ENCODE measurements at regions not wholly inside any gene's neighbourhood (a gene's known extent, or its start where the extent isn't known, plus 50 kb on each side); places are given as distances from the start of the nearest gene placed in this dataset.

DNA sequence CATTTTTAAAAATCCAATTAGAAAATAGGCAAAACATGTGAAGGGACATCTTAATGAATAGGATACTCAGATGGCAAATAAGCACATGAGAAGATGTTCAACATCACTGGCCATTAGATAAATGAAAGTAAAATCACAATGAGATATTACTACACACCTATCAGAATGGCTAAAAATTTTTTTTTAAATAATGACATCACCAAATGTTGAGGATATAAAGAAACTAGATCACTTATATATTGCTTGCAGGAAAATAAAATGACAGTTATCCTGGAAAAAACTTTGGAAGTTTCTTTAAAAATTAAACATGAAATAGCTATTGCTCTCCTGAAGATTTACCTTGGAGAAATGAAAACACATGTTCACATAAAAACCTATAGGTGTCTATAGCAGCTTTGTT, 127.8 kb downstream of the ALOX5 start:
- intact Hi-C loops (cut with micrococcal nuclease; ENCODE audit: unreplicated experiment), result no loop called here
- no peak overlapping the region for H3K4me3 ChIP-seq (ENCODE audit: low read depth, low read length)
- Mint-ChIP-seq H3K4me1 (ENCODE audit: low read depth, unreplicated experiment) (no peaks in the 10 kb centered on the region), H3K27ac (ENCODE audit: unreplicated experiment) (no peak overlapping the region), H3K36me3 (ENCODE audit: insufficient read depth, unreplicated experiment) (no peaks in the 10 kb centered on the region), H3K9me3 (ENCODE audit: unreplicated experiment) (no peaks in the 10 kb centered on the region), H3K27me3 (ENCODE audit: insufficient read depth, unreplicated experiment) (peaks cover 12% of the 10 kb centered on the region), H3K4me3 (ENCODE audit: unreplicated experiment) (no peak overlapping the region)
- ChIA-PET CTCF (no interaction called here), POLR2A (no interaction called here)
- H3K27me3 ChIP-seq (replicated peaks; ENCODE audit: control insufficient read depth, insufficient read depth, low read length), result no peaks in the 10 kb centered on the region
- no peaks in the 10 kb centered on the region for H3K4me1 ChIP-seq
- TF ChIP-seq, protein P1, sequence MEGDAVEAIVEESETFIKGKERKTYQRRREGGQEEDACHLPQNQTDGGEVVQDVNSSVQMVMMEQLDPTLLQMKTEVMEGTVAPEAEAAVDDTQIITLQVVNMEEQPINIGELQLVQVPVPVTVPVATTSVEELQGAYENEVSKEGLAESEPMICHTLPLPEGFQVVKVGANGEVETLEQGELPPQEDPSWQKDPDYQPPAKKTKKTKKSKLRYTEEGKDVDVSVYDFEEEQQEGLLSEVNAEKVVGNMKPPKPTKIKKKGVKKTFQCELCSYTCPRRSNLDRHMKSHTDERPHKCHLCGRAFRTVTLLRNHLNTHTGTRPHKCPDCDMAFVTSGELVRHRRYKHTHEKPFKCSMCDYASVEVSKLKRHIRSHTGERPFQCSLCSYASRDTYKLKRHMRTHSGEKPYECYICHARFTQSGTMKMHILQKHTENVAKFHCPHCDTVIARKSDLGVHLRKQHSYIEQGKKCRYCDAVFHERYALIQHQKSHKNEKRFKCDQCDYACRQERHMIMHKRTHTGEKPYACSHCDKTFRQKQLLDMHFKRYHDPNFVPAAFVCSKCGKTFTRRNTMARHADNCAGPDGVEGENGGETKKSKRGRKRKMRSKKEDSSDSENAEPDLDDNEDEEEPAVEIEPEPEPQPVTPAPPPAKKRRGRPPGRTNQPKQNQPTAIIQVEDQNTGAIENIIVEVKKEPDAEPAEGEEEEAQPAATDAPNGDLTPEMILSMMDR (IDR thresholded peaks at IDR 0.05; ENCODE audit: insufficient read depth in 1 of 2, low read depth in 1 of 2, low read length in 1 of 2, severe bottlenecking in 1 of 2, unreplicated experiment in 1 of 2), result no peak
- no peak for DNase-seq
- H3K9me3 ChIP-seq, result no peaks in the 10 kb centered on the region
- no TSS peak for BruUV-seq (replicated peaks)
- no peaks in the 10 kb centered on the region for H3K36me3 ChIP-seq (ENCODE audit: control insufficient read depth, insufficient read depth, low read length)

DNA sequence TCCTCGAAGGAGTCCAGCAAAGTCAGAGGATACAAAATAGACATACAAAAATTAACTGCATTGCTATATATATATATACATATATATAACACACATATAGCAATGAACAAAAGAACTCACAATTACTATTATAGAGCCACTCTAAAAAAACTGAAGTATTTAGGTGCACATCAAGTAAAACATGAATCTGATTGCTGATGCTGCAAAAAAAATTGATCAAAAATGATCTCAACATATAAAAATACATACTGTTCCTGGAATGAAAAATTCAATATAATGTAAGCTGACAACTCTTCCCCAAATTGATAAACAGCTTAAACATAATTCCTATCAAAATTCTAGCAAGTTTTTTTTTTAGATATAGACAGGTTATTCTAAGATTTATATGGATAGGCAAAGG, 126.8 kb downstream of the ALOX5 start:
- Mint-ChIP-seq H3K4me1 (ENCODE audit: low read depth, unreplicated experiment) (no peaks in the 10 kb centered on the region), H3K9me3 (ENCODE audit: unreplicated experiment) (peaks cover 9% of the 10 kb centered on the region), H3K4me3 (ENCODE audit: unreplicated experiment) (no peak overlapping the region), H3K27me3 (ENCODE audit: insufficient read depth, unreplicated experiment) (peaks cover 12% of the 10 kb centered on the region), H3K27ac (ENCODE audit: unreplicated experiment) (no peak overlapping the region), H3K36me3 (ENCODE audit: insufficient read depth, unreplicated experiment) (no peaks in the 10 kb centered on the region)
- POLR2A ChIA-PET, result no interaction called here
- no peaks in the 10 kb centered on the region for H3K4me1 ChIP-seq
- TF ChIP-seq, protein P1 (IDR thresholded peaks at IDR 0.05; ENCODE audit: insufficient read depth in 1 of 2, low read depth in 1 of 2, low read length in 1 of 2, severe bottlenecking in 1 of 2, unreplicated experiment in 1 of 2), result no peak
- intact Hi-C loops (cut with micrococcal nuclease; ENCODE audit: unreplicated experiment), result no loop called here
- H3K36me3 ChIP-seq (ENCODE audit: control insufficient read depth, insufficient read depth, low read length), result no peaks in the 10 kb centered on the region
- CTCF ChIA-PET, result no interaction called here
- no TSS peak for BruUV-seq (replicated peaks)
- no peaks in the 10 kb centered on the region for H3K27me3 ChIP-seq (replicated peaks; ENCODE audit: control insufficient read depth, insufficient read depth, low read length)
- peaks cover 8% of the 10 kb centered on the region; the same call in 1 of the 2 replicates for H3K9me3 ChIP-seq
- no peak for DNase-seq
- no peak overlapping the region for H3K4me3 ChIP-seq (ENCODE audit: low read depth, low read length)

- no peaks in the 10 kb centered on the region for H3K4me1 Mint-ChIP-seq (ENCODE audit: low read depth, unreplicated experiment)
Measured at GRCh38 chr10:45500304-45500703, 126.3 kb downstream of the ALOX5 start.

More at GRCh38 chr10:45500304-45500703, 126.3 kb downstream of the ALOX5 start:
- Mint-ChIP-seq H3K9me3 (ENCODE audit: unreplicated experiment) (peaks cover 14% of the 10 kb centered on the region), H3K27me3 (ENCODE audit: insufficient read depth, unreplicated experiment) (peaks cover 12% of the 10 kb centered on the region), H3K36me3 (ENCODE audit: insufficient read depth, unreplicated experiment) (no peaks in the 10 kb centered on the region), H3K27ac (ENCODE audit: unreplicated experiment) (no peak overlapping the region), H3K4me3 (ENCODE audit: unreplicated experiment) (no peak overlapping the region)
- Histone ChIP-seq H3K9me3 (peaks cover 8% of the 10 kb centered on the region; the same call in 1 of the 2 replicates), H3K36me3 (ENCODE audit: control insufficient read depth, insufficient read depth, low read length) (no peaks in the 10 kb centered on the region), H3K27me3 (replicated peaks; ENCODE audit: control insufficient read depth, insufficient read depth, low read length) (no peaks in the 10 kb centered on the region), H3K4me1 (no peaks in the 10 kb centered on the region), H3K4me3 (ENCODE audit: low read depth, low read length) (no peak overlapping the region)
- POLR2A ChIA-PET, result no interaction called here
- CTCF ChIA-PET, result no interaction called here
- no TSS peak for BruUV-seq (replicated peaks)
- intact Hi-C loops (cut with micrococcal nuclease; ENCODE audit: unreplicated experiment), result no loop called here
- TF ChIP-seq, protein P1 (IDR thresholded peaks at IDR 0.05; ENCODE audit: insufficient read depth in 1 of 2, low read depth in 1 of 2, low read length in 1 of 2, severe bottlenecking in 1 of 2, unreplicated experiment in 1 of 2), result no peak
- DNase-seq, result no peak

All from Caco-2 (cell line).